HCT116 (cell line): ENCODE measurements at regions not wholly inside any gene's neighbourhood (a gene's known extent, or its start where the extent isn't known, plus 50 kb on each side); places are given as distances from the start of the nearest gene placed in this dataset.

Source experiments
- ATAC-seq: fragments of 200-7000 bp; cut with Tn5 transposase; 2 replicates; pipeline ENCODE4 v1.9.1; 2020; ENCODE audit warnings: mild to moderate bottlenecking, moderate library complexity
- BruUV-seq: library from RNA; stranded (reverse); fragments of 400-500 nt; replicated peaks from 2 replicates; lab custom pipeline; 2021; lab: Mats Ljungman, UMichigan
- CTCF ChIA-PET: fragments of 300-600 bp; sonication (Branson Sonifier 250); formaldehyde crosslinking; loops from one replicate; lab custom pipeline; 2021; ENCODE audit warnings: antibody characterized with exemption; lab: Charles Lee
- POLR2A ChIA-PET: fragments of 300-600, 350-600 bp; sonication (Branson Sonifier 250); formaldehyde crosslinking; loops from one replicate; lab custom pipeline; 2021; ENCODE audit warnings: antibody characterized with exemption; lab: Charles Lee
- RAD21 ChIA-PET, 2 experiments: fragments of 300-600 bp; sonication (Branson Sonifier 250); formaldehyde crosslinking; loops; one replicate each; lab custom pipeline; 2023; ENCODE audit warnings: low total read pairs in 2 of 2; ENCODE audit not compliant: uncharacterized antibody in 2 of 2, unreplicated experiment in 2 of 2, low non-redundant PET in 1 of 2; lab: Charles Lee
- DNase-seq: peaks from one replicate; pipeline ENCODE4 v3.0.0-alpha.2; 2010; ENCODE audit warnings: low read depth, low spot score
- H2AFZ ChIP-seq: fragments of 200-600 bp; shearing (Covaris generic), sonication (generic); 2 replicates; pipeline ENCODE4 v1.6.1; 2017; ENCODE audit warnings: low read depth, mixed run types, mixed read lengths, antibody characterized with exemption, low read length; ENCODE audit not compliant: poor library complexity, severe bottlenecking
- H3K27ac ChIP-seq: 2 replicates; pipeline ENCODE4 v1.5.1; 2012; ENCODE audit warnings: low read depth, low read length
- H3K27me3 ChIP-seq: fragments of 200-600 bp; sonication (generic); 2 replicates; pipeline ENCODE4 v1.6.1; 2016; ENCODE audit warnings: mixed run types, low read length, mixed read lengths; ENCODE audit not compliant: insufficient read depth
- H3K36me3 ChIP-seq, 2 experiments: fragments of 200-500 bp in 1 of 2; fragments of 200-600 bp in 1 of 2; sonication (Bioruptor generic) in 1 of 2; sonication (generic) in 1 of 2; 2 replicates each; pipeline versions ENCODE4 v1.5.1 to v1.6.1; 2014 to 2016; ENCODE audit warnings: low read length in 2 of 2, inconsistent platforms in 1 of 2, mixed read lengths in 1 of 2, mixed run types in 1 of 2; ENCODE audit not compliant: insufficient read depth in 2 of 2, control insufficient read depth in 1 of 2
- H3K4me1 ChIP-seq, 2 experiments: fragments of 200-600 bp in 1 of 2; sonication (generic) in 1 of 2; 2 replicates each; pipeline versions ENCODE4 v1.5.1 to v1.6.1; 2012 to 2017; ENCODE audit warnings: low read length in 2 of 2, inconsistent platforms in 1 of 2, mild to moderate bottlenecking in 1 of 2, mixed read lengths in 1 of 2, mixed run types in 1 of 2, moderate library complexity in 1 of 2; ENCODE audit not compliant: insufficient read depth in 2 of 2, control insufficient read depth in 1 of 2
- H3K4me2 ChIP-seq: fragments of 200-600 bp; sonication (generic); 2 replicates; pipeline ENCODE4 v1.6.1; 2017; ENCODE audit warnings: mixed run types, low read length, mixed read lengths
- H3K4me3 ChIP-seq, 2 experiments: fragments of 200-600 bp in 1 of 2; sonication (generic) in 1 of 2; replicated peaks in 1 of 2; 2 replicates each; pipeline ENCODE4 v1.5.1; 2011 to 2016; ENCODE audit warnings: low read length in 2 of 2, control low read depth in 1 of 2, low read depth in 1 of 2, mild to moderate bottlenecking in 1 of 2, mixed read lengths in 1 of 2, mixed run types in 1 of 2
- H3K79me2 ChIP-seq: fragments of 200-600 bp; sonication (generic); 2 replicates; pipeline ENCODE4 v1.6.1; 2017; ENCODE audit warnings: mild to moderate bottlenecking, mixed run types, low read length, moderate library complexity, mixed read lengths; ENCODE audit not compliant: insufficient read depth
- H3K9ac ChIP-seq: fragments of 200-600 bp; sonication (generic); 2 replicates; pipeline ENCODE4 v1.6.1; 2016; ENCODE audit warnings: low read length, mixed read lengths
- H3K9me2 ChIP-seq: fragments of 200-600 bp; sonication (generic), shearing (Covaris generic); 2 replicates; pipeline ENCODE4 v1.6.1; 2017; ENCODE audit warnings: mixed run types, mild to moderate bottlenecking, moderate library complexity; ENCODE audit not compliant: insufficient read depth
- H3K9me3 ChIP-seq, 2 experiments: fragments of 200-500 bp in 1 of 2; fragments of 200-600 bp in 1 of 2; sonication (Bioruptor generic) in 1 of 2; sonication (generic) in 1 of 2; 2 replicates each; pipeline ENCODE4 v1.6.1; 2014 to 2017; ENCODE audit warnings: low read length in 2 of 2, mixed read lengths in 2 of 2, inconsistent platforms in 1 of 2, low read depth in 1 of 2, mild to moderate bottlenecking in 1 of 2, mixed run types in 1 of 2, moderate library complexity in 1 of 2; ENCODE audit not compliant: control insufficient read depth in 1 of 2, insufficient read depth in 1 of 2
- H4K20me1 ChIP-seq: fragments of 200-600 bp; sonication (generic), shearing (Covaris generic); 2 replicates; pipeline ENCODE4 v1.6.1; 2017; ENCODE audit warnings: mixed run types, mild to moderate bottlenecking, moderate library complexity; ENCODE audit not compliant: insufficient read depth
- ATF3 ChIP-seq: IDR thresholded peaks from 2 replicates; pipeline ENCODE4 v1.6.1; 2012
- CEBPB ChIP-seq: IDR thresholded peaks from 2 replicates; pipeline ENCODE4 v1.6.1; 2012; ENCODE audit warnings: low read depth
- ELF1 ChIP-seq: IDR thresholded peaks from 2 replicates; pipeline ENCODE4 v1.6.1; 2012; ENCODE audit warnings: low read depth, borderline replicate concordance
- EZH2 ChIP-seq: fragments of 200-600 bp; sonication (generic); IDR thresholded peaks from 2 replicates; pipeline ENCODE4 v1.6.1; 2017; ENCODE audit warnings: antibody characterized with exemption, mixed run types
- FOSL1 ChIP-seq: IDR thresholded peaks from 2 replicates; pipeline ENCODE4 v1.6.1; 2012; ENCODE audit warnings: low read depth
- JUND ChIP-seq: IDR thresholded peaks from 2 replicates; pipeline ENCODE4 v1.6.1; 2012
- RAD21 ChIP-seq: IDR thresholded peaks from 2 replicates; pipeline ENCODE4 v1.6.1; 2012; ENCODE audit warnings: low read depth, mild to moderate bottlenecking
- SRF ChIP-seq: IDR thresholded peaks from 2 replicates; pipeline ENCODE4 v1.6.1; 2012; ENCODE audit warnings: low read depth
- TCF7L2 ChIP-seq: IDR thresholded peaks from 2 replicates; pipeline ENCODE4 v1.7.0; 2011; ENCODE audit warnings: borderline replicate concordance, inconsistent platforms; ENCODE audit not compliant: insufficient read depth, insufficient read length; ENCODE audit errors: extremely low read depth
- ZFX ChIP-seq: fragments of 450-650 bp; IDR thresholded peaks from 2 replicates; pipeline ENCODE4 v1.6.1; 2017
- intact Hi-C: fragments of 100-400 bp; cut with micrococcal nuclease; formaldehyde crosslinking; loops from 2 replicates; pipeline ENCODE4 v1.10.0; 2022
- TF ChIP-seq, protein P1 (sequence below): IDR thresholded peaks from 2 replicates; pipeline ENCODE4 v1.6.1; 2012; ENCODE audit warnings: low read depth

GRCh38 chr20:40154514-40154913, 534.5 kb downstream of the MAFB start:
- intact Hi-C loops: no loop called here
- Histone ChIP-seq H3K79me2 (no peaks in the 10 kb centered on the region), H3K4me1 (no peaks in the 10 kb centered on the region), H4K20me1 (no peaks in the 10 kb centered on the region), H3K36me3 (no peaks in the 10 kb centered on the region), H3K9me3 (no peaks in the 10 kb centered on the region), H3K27me3 (no peaks in the 10 kb centered on the region), H3K27ac (no peak overlapping the region), H3K4me2 (no peak overlapping the region), H3K9me2 (no peaks in the 10 kb centered on the region), H3K9ac (no peak overlapping the region), H3K4me3 (no peak overlapping the region), H2AFZ (no peak overlapping the region)
- POLR2A ChIA-PET: no interaction called here
- ATAC-seq (no peak), DNase-seq (no peak)
- RAD21 ChIA-PET: no interaction called here
- BruUV-seq: no TSS peak
- CTCF ChIA-PET: no interaction called here
- TF ChIP-seq SRF: no peak
- no peak for TF ChIP-seq RAD21
- TF ChIP-seq, protein P1, sequence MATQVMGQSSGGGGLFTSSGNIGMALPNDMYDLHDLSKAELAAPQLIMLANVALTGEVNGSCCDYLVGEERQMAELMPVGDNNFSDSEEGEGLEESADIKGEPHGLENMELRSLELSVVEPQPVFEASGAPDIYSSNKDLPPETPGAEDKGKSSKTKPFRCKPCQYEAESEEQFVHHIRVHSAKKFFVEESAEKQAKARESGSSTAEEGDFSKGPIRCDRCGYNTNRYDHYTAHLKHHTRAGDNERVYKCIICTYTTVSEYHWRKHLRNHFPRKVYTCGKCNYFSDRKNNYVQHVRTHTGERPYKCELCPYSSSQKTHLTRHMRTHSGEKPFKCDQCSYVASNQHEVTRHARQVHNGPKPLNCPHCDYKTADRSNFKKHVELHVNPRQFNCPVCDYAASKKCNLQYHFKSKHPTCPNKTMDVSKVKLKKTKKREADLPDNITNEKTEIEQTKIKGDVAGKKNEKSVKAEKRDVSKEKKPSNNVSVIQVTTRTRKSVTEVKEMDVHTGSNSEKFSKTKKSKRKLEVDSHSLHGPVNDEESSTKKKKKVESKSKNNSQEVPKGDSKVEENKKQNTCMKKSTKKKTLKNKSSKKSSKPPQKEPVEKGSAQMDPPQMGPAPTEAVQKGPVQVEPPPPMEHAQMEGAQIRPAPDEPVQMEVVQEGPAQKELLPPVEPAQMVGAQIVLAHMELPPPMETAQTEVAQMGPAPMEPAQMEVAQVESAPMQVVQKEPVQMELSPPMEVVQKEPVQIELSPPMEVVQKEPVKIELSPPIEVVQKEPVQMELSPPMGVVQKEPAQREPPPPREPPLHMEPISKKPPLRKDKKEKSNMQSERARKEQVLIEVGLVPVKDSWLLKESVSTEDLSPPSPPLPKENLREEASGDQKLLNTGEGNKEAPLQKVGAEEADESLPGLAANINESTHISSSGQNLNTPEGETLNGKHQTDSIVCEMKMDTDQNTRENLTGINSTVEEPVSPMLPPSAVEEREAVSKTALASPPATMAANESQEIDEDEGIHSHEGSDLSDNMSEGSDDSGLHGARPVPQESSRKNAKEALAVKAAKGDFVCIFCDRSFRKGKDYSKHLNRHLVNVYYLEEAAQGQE: no peak
- TF ChIP-seq EZH2: no peak
- no peak for TF ChIP-seq JUND
- no peak for TF ChIP-seq FOSL1
- TF ChIP-seq CEBPB: no peak
- no peak for TF ChIP-seq ELF1
- no peak for TF ChIP-seq ZFX
- TF ChIP-seq ATF3: no peak
- no peak for TF ChIP-seq TCF7L2
